ENCODE measurements at regions not wholly inside any gene's neighbourhood (a gene's known extent, or its start where the extent isn't known, plus 50 kb on each side); places are given as distances from the start of the nearest gene placed in this dataset.

- no peak for TF ChIP-seq CTCF (IDR thresholded peaks at IDR 0.05)
- no peak for TF ChIP-seq EZH2 (IDR thresholded peaks at IDR 0.05; ENCODE audit: borderline replicate concordance, insufficient read depth, low read depth, low read length, poor library complexity, severe bottlenecking)
These were observed 293.3 kb upstream of the GRIA3 start for GRCh38 chrX:122890729-122891128.

All from B cell (primary cell).